SK-N-SH (cell line): ENCODE measurements at regions not wholly inside any gene's neighbourhood (a gene's known extent, or its start where the extent isn't known, plus 50 kb on each side); places are given as distances from the start of the nearest gene placed in this dataset.

Experiments
- CTCF ChIA-PET: fragments of 300-600, 350-600 bp; formaldehyde crosslinking; extraction: SDS; loops from one replicate; lab custom pipeline; 2021; lab: Yijun Ruan, JAX
- POLR2A ChIA-PET: fragments of 350-600 bp; sonication (Branson Sonifier 250); formaldehyde crosslinking; extraction: SDS; loops from one replicate; lab custom pipeline; 2020; ENCODE audit warnings: antibody characterized with exemption, inconsistent platforms; lab: Yijun Ruan, JAX
- DNase-seq: peaks from one replicate; pipeline ENCODE4 v3.0.0; 2012
- H2AFZ ChIP-seq: fragments of 200-600 bp; sonication (generic); 2 replicates; pipeline ENCODE4 v1.8.1; 2016; ENCODE audit warnings: antibody characterized with exemption, mild to moderate bottlenecking, low read depth
- H3F3A ChIP-seq: fragments of 200-600 bp; sonication (generic); replicated peaks from 2 replicates; pipeline ENCODE3; 2016; ENCODE audit warnings: antibody characterized with exemption, mild to moderate bottlenecking; ENCODE audit not compliant: insufficient read depth
- H3K27ac ChIP-seq, 2 experiments: fragments of 200-500 bp in 1 of 2; fragments of 200-600 bp in 1 of 2; sonication (Bioruptor generic) in 1 of 2; sonication (generic), shearing (Covaris generic) in 1 of 2; 2 replicates each; pipeline versions ENCODE4 v1.5.1 to v1.6.1; 2014 to 2016; ENCODE audit warnings: low read depth in 2 of 2, inconsistent platforms in 1 of 2, low read length in 1 of 2, mild to moderate bottlenecking in 1 of 2, mixed read lengths in 1 of 2
- H3K27me3 ChIP-seq: fragments of 200-600 bp; sonication (generic), shearing (Covaris generic); 2 replicates; pipeline ENCODE4 v1.6.1; 2016; ENCODE audit warnings: mixed run types; ENCODE audit not compliant: insufficient read depth
- H3K36me3 ChIP-seq, 2 experiments: fragments of 200-500 bp in 1 of 2; fragments of 200-600 bp in 1 of 2; sonication (Bioruptor generic) in 1 of 2; sonication (generic) in 1 of 2; replicated peaks in 1 of 2; 2 replicates each; pipeline versions ENCODE3 to v1.5.1; 2014 to 2016; ENCODE audit warnings: low read length in 1 of 2, mild to moderate bottlenecking in 1 of 2; ENCODE audit not compliant: insufficient read depth in 2 of 2, control insufficient read depth in 1 of 2
- H3K4me1 ChIP-seq, 2 experiments: fragments of 200-500 bp in 1 of 2; fragments of 200-600 bp in 1 of 2; sonication (Bioruptor generic) in 1 of 2; sonication (generic), shearing (Covaris generic) in 1 of 2; 2 replicates each; pipeline versions ENCODE4 v1.5.1 to v1.6.1; 2014 to 2016; ENCODE audit warnings: low read depth in 1 of 2, low read length in 1 of 2, mixed run types in 1 of 2; ENCODE audit not compliant: insufficient read depth in 2 of 2, control insufficient read depth in 1 of 2
- H3K4me2 ChIP-seq: fragments of 200-600 bp; sonication (generic), shearing (Covaris generic); 2 replicates; pipeline ENCODE4 v1.6.1; 2017; ENCODE audit warnings: mixed run types
- H3K4me3 ChIP-seq, 2 experiments: fragments of 200-500 bp in 1 of 2; fragments of 200-600 bp in 1 of 2; sonication (Bioruptor generic) in 1 of 2; sonication (generic), shearing (Covaris generic) in 1 of 2; 2 replicates each; pipeline versions ENCODE4 v1.5.1 to v1.8.1; 2014 to 2016; ENCODE audit warnings: low read depth in 2 of 2, inconsistent platforms in 1 of 2, low read length in 1 of 2, mild to moderate bottlenecking in 1 of 2, mixed read lengths in 1 of 2, moderate library complexity in 1 of 2
- H3K79me2 ChIP-seq: fragments of 200-600 bp; sonication (generic); 2 replicates; pipeline ENCODE4 v1.8.1; 2017; ENCODE audit warnings: mild to moderate bottlenecking; ENCODE audit not compliant: insufficient read depth
- H3K9ac ChIP-seq: fragments of 200-600 bp; sonication (generic); 2 replicates; pipeline ENCODE4 v1.6.1; 2017; ENCODE audit warnings: mixed run types
- H3K9me2 ChIP-seq: fragments of 200-600 bp; sonication (generic); 2 replicates; pipeline ENCODE4 v1.6.1; 2017; ENCODE audit warnings: mixed run types
- H3K9me3 ChIP-seq: fragments of 200-600 bp; sonication (generic); 2 replicates; pipeline ENCODE4 v1.6.1; 2017; ENCODE audit warnings: mixed run types, mild to moderate bottlenecking, moderate library complexity
- H4K20me1 ChIP-seq: fragments of 200-600 bp; sonication (generic); 2 replicates; pipeline ENCODE4 v1.6.1; 2017; ENCODE audit warnings: mild to moderate bottlenecking, mixed run types; ENCODE audit not compliant: insufficient read depth
- EP300 ChIP-seq, 2 experiments: IDR thresholded peaks; 2 replicates each; pipeline versions ENCODE4 v1.4.0 to v1.6.1; 2012; ENCODE audit warnings: borderline replicate concordance in 1 of 2, low read depth in 1 of 2, low read length in 1 of 2
- GATA2 ChIP-seq: sonication (generic); formaldehyde crosslinking; IDR thresholded peaks from 2 replicates; pipeline ENCODE4 v1.5.0; 2020; ENCODE audit warnings: mild to moderate bottlenecking, missing genetic modification reagents
- JUND ChIP-seq: IDR thresholded peaks from 2 replicates; pipeline ENCODE4 v1.4.0; 2012
- RXRA ChIP-seq: IDR thresholded peaks from 2 replicates; pipeline ENCODE4 v1.4.0; 2012; ENCODE audit warnings: low read depth, mild to moderate bottlenecking, borderline replicate concordance
- TAF1 ChIP-seq: IDR thresholded peaks from 2 replicates; pipeline ENCODE4 v1.6.1; 2012; ENCODE audit warnings: low read depth, mild to moderate bottlenecking, low read length, moderate library complexity, borderline replicate concordance
- USF1 ChIP-seq: IDR thresholded peaks from 2 replicates; pipeline ENCODE4 v1.4.0; 2012; ENCODE audit warnings: low read depth, borderline replicate concordance
- YY1 ChIP-seq: IDR thresholded peaks from 2 replicates; pipeline ENCODE4 v1.4.0; 2012; ENCODE audit warnings: low read depth, mild to moderate bottlenecking
- WGBS: methylation state at CpG from one replicate; pipeline ENCODE4 v1.1.6; 2017; ENCODE audit warnings: low lambda C conversion rate; 5-methylcytosine and 5-hydroxymethylcytosine counted together
- small RNA-seq, 7 experiments: library from RNA; depleted of rRNA; stranded (forward); fragments of <200 nt; gene quantifications; one replicate each; pipeline ENCODE3, GENCODE V24; 2012

- 81% methylated on average over 3 of the region's 3 CpGs for WGBS
Observed at GRCh38 chr2:56133441-56133840, 50.3 kb upstream of the CCDC85A start.

GRCh38 chr2:56133931-56134629 lies 49.7 kb upstream of the CCDC85A start:
- no peaks in the 10 kb centered on the region; a peak in 2 of 4 replicates for H3K4me1 ChIP-seq
- no peak overlapping the region for H3K27ac ChIP-seq
- no peaks in the 10 kb centered on the region for H3F3A ChIP-seq
- no peaks in the 10 kb centered on the region for H3K9me3 ChIP-seq
- no peaks in the 10 kb centered on the region for H3K79me2 ChIP-seq
- H4K20me1 ChIP-seq: no peaks in the 10 kb centered on the region
- H3K36me3 ChIP-seq: no peaks in the 10 kb centered on the region
- ChIA-PET POLR2A (no interaction called here), CTCF (interaction anchor here (1.1 to 1.2 kb wide), 2 partner anchors 20 to 56 kb away, joined by 3 read pairs; no protein-coding TSS in a partner anchor)
- no peaks in the 10 kb centered on the region for H3K27me3 ChIP-seq
- no peak overlapping the region; the same call in 1 of the 2 replicates for H2AFZ ChIP-seq
- WGBS: 65% methylated on average over 9 of the region's 9 CpGs
- H3K9me2 ChIP-seq: no peaks in the 10 kb centered on the region
- DNase-seq: no peak
- TF ChIP-seq JUND: no peak
- TF ChIP-seq RXRA: no peak
- no peak overlapping the region for H3K9ac ChIP-seq
- H3K4me2 ChIP-seq: no peak overlapping the region
- H3K4me3 ChIP-seq: no peak overlapping the region

More at GRCh38 chr2:56133441-56133840, 50.3 kb upstream of the CCDC85A start:
- Histone ChIP-seq H3K4me1 (no peaks in the 10 kb centered on the region; a peak in 2 of 4 replicates), H3K9ac (no peak overlapping the region), H3K27ac (no peak overlapping the region), H3K9me2 (no peaks in the 10 kb centered on the region), H3K4me3 (no peak overlapping the region), H3F3A (no peaks in the 10 kb centered on the region), H2AFZ (no peak overlapping the region), H3K9me3 (no peaks in the 10 kb centered on the region), H3K4me2 (no peak overlapping the region), H3K36me3 (no peaks in the 10 kb centered on the region), H3K79me2 (no peaks in the 10 kb centered on the region), H4K20me1 (no peaks in the 10 kb centered on the region), H3K27me3 (no peaks in the 10 kb centered on the region)
- ChIA-PET CTCF (no interaction called here), POLR2A (no interaction called here)
- no peak for DNase-seq
- no peak for TF ChIP-seq EP300 (IDR thresholded peaks at IDR 0.05; ENCODE audit: borderline replicate concordance in 1 of 2, low read depth in 1 of 2, low read length in 1 of 2)
- TF ChIP-seq USF1: no peak
- TF ChIP-seq GATA2 (CRISPR knock-in tag): no peak
- no peak for TF ChIP-seq TAF1
- no peak for TF ChIP-seq YY1

Small RNA genes lying in the stretch of these regions (small RNA-seq; reads per million reads assigned to genes)
- 0 to 1.3 (median 0.39) reads per million in 7 experiments for gene MIR216A
- 0 to 1.3 (median 0) reads per million in 7 experiments for gene MIR216B
- 0.34 to 48.6 (median 24.7) reads per million in 7 experiments for gene MIR217
